GM10266 (cell line): ENCODE measurements at regions not wholly inside any gene's neighbourhood (a gene's known extent, or its start where the extent isn't known, plus 50 kb on each side); places are given as distances from the start of the nearest gene placed in this dataset.
A peak's percentile ranks its signal among the peaks of the same experiment; 100 is the strongest.

Experiments used
- DNase-seq: peaks from one replicate; pipeline ENCODE4 v3.0.0; 2012; ENCODE audit errors: extremely low spot score
- CTCF ChIP-seq: IDR thresholded peaks from 2 replicates; pipeline ENCODE4 v1.5.1; 2012; ENCODE audit warnings: mild to moderate bottlenecking, low read depth; ENCODE audit not compliant: control insufficient read depth, insufficient read depth; ENCODE audit errors: missing control alignments

- DNase-seq = peak; percentile 22
- peak; percentile 55 for TF ChIP-seq CTCF
Observed at GRCh38 chr16:6081320-6081976, 983.9 kb upstream of the EEF2KMT start.

- TF ChIP-seq CTCF = no peak
- no peak for DNase-seq
Observed at GRCh38 chr16:6076631-6077030, 979.0 kb upstream of the EEF2KMT start.

- DNase-seq = no peak
- no peak for TF ChIP-seq CTCF
Observed at GRCh38 chr16:6068063-6068462, 970.5 kb upstream of the EEF2KMT start.

- DNase-seq = no peak
- TF ChIP-seq CTCF = no peak
Observed at GRCh38 chr16:6066652-6067051, 969.1 kb upstream of the EEF2KMT start.

- DNase-seq = no peak
- TF ChIP-seq CTCF = no peak
Observed at GRCh38 chr16:6063526-6063925, 965.9 kb upstream of the EEF2KMT start.

- no peak for DNase-seq
- no peak for TF ChIP-seq CTCF
Observed at GRCh38 chr16:6059671-6060070, 962.1 kb upstream of the EEF2KMT start.

- no peak for DNase-seq
- no peak for TF ChIP-seq CTCF
Observed at GRCh38 chr16:6057821-6058220, 960.2 kb upstream of the EEF2KMT start.
